Activated naive CD8-positive, alpha-beta T cell treated with anti-CD3 and anti-CD28 coated beads for 36 hours (primary cell): ENCODE measurements at regions not wholly inside any gene's neighbourhood (a gene's known extent, or its start where the extent isn't known, plus 50 kb on each side); places are given as distances from the start of the nearest gene placed in this dataset.

Experiments
- DNase-seq: peaks from one replicate; pipeline ENCODE4 v3.0.0; 2021
- H3K27ac Mint-ChIP-seq: one replicate; pipeline ENCODE4 v1.8.0; 2022; ENCODE audit warnings: mild to moderate bottlenecking, moderate library complexity, mixed read lengths
- H3K27me3 Mint-ChIP-seq: one replicate; pipeline ENCODE4 v1.8.0; 2022; ENCODE audit warnings: mild to moderate bottlenecking, mixed read lengths
- H3K36me3 Mint-ChIP-seq: one replicate; pipeline ENCODE4 v1.8.0; 2021; ENCODE audit warnings: mild to moderate bottlenecking, mixed read lengths
- H3K4me1 Mint-ChIP-seq: one replicate; pipeline ENCODE4 v1.8.0; 2021; ENCODE audit warnings: mixed read lengths
- H3K4me3 Mint-ChIP-seq: one replicate; pipeline ENCODE4 v1.8.0; 2022; ENCODE audit warnings: mild to moderate bottlenecking, moderate library complexity, mixed read lengths
- H3K9me3 Mint-ChIP-seq: one replicate; pipeline ENCODE4 v1.8.0; 2022; ENCODE audit warnings: mixed read lengths

DNA sequence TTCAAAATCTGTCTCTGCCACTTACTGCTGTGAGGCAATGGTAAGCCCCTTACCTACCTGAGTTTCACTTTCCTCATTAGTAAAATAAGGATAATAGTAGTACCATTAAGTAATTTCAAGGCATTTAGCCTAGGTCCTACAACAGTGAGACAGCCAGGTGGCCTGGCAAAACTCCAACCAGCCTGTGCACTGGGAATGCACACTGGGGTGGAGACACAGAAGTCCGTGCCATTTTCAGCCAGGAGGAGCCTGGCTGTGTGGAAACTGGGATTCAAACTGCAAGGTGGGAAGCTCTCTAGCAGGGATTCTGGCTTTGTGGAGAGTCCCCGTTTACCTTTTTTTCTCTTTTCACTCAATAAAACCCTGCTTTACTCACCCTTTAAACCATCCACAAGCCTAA is 630.4 kb downstream of the PRELID2 start:
- Mint-ChIP-seq H3K4me1 (no peaks in the 10 kb centered on the region), H3K27ac (no peak overlapping the region), H3K36me3 (no peaks in the 10 kb centered on the region), H3K4me3 (no peak overlapping the region), H3K9me3 (no peaks in the 10 kb centered on the region), H3K27me3 (no peaks in the 10 kb centered on the region)
- no peak for DNase-seq

DNA sequence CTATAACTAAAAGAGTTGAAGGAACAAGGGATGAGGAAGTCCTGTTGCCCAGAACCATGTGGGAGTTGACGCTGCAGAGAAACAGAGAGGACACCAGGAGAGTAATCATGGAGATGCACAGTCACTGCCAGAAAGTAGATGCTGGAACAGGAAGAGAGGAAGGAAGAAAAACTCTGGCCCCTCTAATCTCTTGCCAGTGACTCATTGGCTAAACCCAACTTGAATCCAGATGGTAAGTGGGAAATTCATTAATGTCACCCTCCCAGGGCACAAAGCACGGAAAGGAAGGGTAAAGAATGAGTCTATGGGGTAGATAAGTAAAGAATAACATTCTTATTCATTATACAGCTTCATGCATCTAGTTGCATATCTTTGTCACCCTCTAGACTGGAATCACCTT is 631.9 kb downstream of the PRELID2 start:
- Mint-ChIP-seq H3K36me3 (no peaks in the 10 kb centered on the region), H3K9me3 (no peaks in the 10 kb centered on the region), H3K4me1 (no peaks in the 10 kb centered on the region), H3K4me3 (no peak overlapping the region), H3K27ac (no peak overlapping the region), H3K27me3 (no peaks in the 10 kb centered on the region)
- DNase-seq: no peak

DNA sequence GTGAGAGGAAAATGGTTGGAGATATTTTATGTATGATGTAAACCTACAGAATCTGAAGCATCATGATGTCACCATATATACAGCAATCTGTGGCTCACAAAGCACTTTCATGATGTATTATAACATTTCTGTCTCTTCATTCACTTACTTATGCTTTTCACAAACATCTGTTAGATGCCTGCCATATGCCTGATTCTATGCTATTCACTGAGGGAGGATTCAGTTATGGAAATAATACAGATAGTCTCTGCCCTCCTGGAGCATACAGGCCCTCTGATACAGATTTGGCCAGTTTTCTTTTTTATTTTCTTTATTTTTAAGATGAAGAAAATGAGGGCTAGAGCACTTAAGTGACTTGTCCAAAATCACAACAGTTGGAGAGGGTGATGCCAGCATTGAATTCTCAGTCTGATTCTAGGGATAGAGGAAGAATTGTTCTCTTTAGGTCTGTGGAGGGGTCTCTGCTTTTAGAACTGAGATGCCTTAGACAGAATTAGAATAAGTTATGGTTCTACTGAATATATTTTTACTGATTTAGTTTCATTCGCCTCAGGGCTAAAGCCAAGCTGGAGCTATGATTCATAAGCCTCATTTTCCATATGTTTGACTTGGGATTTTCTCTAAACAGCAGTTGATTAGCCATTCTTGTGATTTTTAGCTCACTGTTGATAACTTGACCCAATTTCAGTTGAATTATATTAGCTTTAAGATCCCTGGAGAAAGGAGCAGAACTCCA is 636.4 kb downstream of the PRELID2 start:
- Mint-ChIP-seq H3K4me3 (no peak overlapping the region), H3K9me3 (no peaks in the 10 kb centered on the region), H3K4me1 (no peaks in the 10 kb centered on the region), H3K27ac (no peak overlapping the region), H3K36me3 (no peaks in the 10 kb centered on the region), H3K27me3 (no peaks in the 10 kb centered on the region)
- no peak for DNase-seq

DNA sequence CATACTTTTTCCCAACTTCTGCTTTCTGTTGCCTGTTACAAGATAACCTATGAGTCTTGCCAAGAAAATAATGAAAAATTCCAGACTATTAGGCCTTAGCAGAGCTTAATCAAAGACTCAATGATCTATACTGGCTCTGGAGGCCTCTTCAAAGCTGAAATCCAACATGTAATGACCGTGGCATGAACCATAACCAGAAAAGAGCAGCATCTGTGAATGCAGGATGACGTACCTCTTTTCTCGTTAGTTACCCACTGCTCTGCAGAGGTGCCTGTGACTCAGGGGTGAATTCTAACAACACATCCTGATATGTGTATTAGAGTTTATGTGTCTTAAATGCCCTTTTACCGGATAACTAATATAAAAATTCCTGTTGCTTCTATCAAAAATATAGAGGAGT is 645.4 kb downstream of the PRELID2 start:
- H3K27me3 Mint-ChIP-seq: no peaks in the 10 kb centered on the region
- DNase-seq: no peak
- H3K4me1 Mint-ChIP-seq: no peaks in the 10 kb centered on the region
- no peaks in the 10 kb centered on the region for H3K36me3 Mint-ChIP-seq
- H3K4me3 Mint-ChIP-seq: no peak overlapping the region
- H3K9me3 Mint-ChIP-seq: no peaks in the 10 kb centered on the region
- H3K27ac Mint-ChIP-seq: no peak overlapping the region

DNA sequence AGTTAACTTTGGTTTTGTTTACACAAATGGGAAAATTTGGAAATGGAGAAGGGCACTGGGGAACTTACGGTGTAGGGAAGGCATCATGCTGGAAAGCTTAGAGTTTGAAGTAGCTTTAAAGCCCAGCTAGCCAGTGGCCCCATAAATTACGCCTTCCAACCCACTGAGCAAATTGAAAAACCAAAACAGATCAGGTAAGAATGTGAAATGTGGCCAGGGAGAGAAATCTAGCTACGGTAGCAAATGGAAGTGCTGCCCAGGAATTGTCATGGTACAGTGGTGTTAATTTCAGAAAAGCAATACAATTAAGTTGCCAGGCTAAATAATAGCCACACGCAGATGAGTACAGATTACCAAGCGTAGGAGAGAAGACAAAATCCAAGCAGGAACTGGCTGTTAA is 654.8 kb downstream of the PRELID2 start:
- Mint-ChIP-seq H3K4me3 (no peak overlapping the region), H3K27me3 (no peaks in the 10 kb centered on the region), H3K9me3 (peaks cover 3% of the 10 kb centered on the region), H3K36me3 (no peaks in the 10 kb centered on the region), H3K4me1 (no peaks in the 10 kb centered on the region), H3K27ac (no peak overlapping the region)
- DNase-seq: no peak

DNA sequence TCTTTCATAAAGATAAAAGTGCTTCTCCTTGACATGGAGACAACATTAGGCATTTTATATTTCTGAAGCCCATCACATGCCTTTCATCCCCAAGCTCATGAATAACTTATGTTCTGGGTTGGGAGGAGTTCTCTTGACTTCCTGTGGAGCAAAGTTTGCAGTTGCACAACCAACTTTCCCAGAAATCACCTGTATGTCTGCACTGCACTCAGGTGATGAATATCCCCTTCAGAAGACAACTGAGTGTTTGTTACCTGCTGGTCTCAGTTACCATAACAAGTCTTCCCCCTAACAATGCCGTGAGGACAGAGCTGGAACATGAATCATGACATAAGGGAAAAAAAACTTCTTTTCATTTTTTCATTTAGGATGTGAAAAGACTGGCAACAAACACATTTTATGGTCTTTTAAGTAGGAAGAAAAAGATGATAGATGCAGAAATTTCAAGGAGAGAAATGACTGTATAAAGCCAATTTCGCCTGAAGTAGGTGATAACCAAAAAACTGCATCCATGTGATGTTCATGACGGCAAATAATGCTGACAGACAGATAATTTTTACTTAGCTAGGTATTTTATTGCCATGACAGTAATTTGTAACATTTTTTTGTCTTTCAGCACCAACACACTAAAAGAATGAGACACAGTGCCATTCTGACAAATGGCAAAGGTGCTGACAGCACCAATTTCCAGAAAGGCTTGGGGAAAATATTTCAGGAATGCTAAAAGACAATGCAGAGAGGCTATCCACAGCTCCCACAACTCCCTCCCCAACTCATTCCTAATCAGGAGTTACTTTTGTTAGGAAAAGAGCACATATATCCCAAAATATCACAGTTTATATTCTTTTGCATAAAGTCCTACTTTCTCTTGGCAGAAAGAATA is 656.3 kb downstream of the PRELID2 start:
- Mint-ChIP-seq H3K4me3 (no peak overlapping the region), H3K36me3 (no peaks in the 10 kb centered on the region), H3K27ac (no peak overlapping the region), H3K4me1 (no peaks in the 10 kb centered on the region), H3K9me3 (peaks cover 3% of the 10 kb centered on the region), H3K27me3 (no peaks in the 10 kb centered on the region)
- DNase-seq: no peak

DNA sequence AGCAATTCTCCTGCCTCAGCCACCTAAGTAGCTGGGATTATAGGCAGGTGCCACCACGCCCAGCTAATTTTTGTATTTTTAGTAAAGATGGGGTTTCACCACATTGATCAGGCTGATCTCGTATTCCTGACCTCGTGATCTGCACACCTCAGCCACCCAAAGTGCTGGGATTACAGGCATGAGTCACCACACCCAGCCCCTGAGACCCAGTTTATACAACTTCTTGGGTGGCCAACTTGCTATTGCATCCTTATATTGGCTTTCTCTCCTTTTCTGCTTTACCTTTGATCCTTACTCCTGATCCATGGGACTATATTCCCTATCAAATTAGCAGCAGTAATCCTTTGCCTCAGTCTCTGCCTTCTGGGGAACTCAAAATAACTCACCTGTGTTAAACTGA is 659.1 kb downstream of the PRELID2 start:
- no peaks in the 10 kb centered on the region for H3K27me3 Mint-ChIP-seq

DNA sequence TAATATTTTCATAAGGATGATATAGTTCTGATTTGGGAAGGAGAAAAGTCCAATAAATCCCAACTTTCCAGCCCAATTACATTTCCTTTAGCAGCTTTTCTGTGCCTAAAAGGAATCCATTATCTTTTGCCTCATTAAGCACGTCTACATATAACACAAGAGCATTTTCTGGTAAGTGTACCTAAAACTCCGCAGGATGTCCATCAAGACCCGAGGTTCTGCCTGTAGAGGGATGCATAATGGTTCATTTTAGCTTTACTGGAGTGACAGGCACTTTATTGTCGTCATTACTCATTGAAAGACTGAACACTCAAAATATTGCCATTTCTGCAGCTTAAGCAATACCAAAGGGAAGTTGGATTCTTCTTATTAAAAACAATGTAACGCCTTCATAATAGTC is 669.0 kb downstream of the PRELID2 start:
- no peak for DNase-seq
- Mint-ChIP-seq H3K9me3 (peaks cover 1% of the 10 kb centered on the region), H3K4me3 (no peak overlapping the region), H3K36me3 (no peaks in the 10 kb centered on the region), H3K4me1 (no peaks in the 10 kb centered on the region), H3K27ac (no peak overlapping the region), H3K27me3 (no peaks in the 10 kb centered on the region)

More for the DNA sequence above, 659.1 kb downstream of the PRELID2 start:
- no peaks in the 10 kb centered on the region for H3K4me1 Mint-ChIP-seq
- DNase-seq: no peak
- no peak overlapping the region for H3K4me3 Mint-ChIP-seq
- H3K27ac Mint-ChIP-seq: no peak overlapping the region
- H3K9me3 Mint-ChIP-seq: peaks cover 3% of the 10 kb centered on the region
- H3K36me3 Mint-ChIP-seq: no peaks in the 10 kb centered on the region

DNA sequence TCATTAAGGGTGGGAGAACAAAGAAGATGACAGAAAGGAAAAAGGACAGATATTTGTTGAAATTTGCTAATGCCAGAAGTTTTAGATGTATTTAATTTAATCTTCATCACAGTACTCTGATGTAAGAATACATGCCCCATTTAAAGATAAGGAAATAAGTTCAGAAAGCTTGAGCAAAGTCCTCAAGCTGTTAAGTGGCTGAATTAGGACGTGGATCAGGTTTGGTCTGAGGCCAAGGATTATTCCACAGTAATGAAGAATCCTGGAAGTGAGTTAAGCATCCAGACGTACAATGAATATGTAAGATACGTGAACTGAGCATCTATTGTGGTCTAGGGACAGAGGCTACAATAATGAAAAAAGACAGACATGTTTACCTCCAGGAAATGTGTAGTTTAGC is 671.3 kb downstream of the PRELID2 start:
- no peak for DNase-seq
- Mint-ChIP-seq H3K36me3 (no peaks in the 10 kb centered on the region), H3K27me3 (no peaks in the 10 kb centered on the region), H3K27ac (no peak overlapping the region), H3K4me3 (no peak overlapping the region), H3K9me3 (peaks cover 1% of the 10 kb centered on the region), H3K4me1 (no peaks in the 10 kb centered on the region)

DNA sequence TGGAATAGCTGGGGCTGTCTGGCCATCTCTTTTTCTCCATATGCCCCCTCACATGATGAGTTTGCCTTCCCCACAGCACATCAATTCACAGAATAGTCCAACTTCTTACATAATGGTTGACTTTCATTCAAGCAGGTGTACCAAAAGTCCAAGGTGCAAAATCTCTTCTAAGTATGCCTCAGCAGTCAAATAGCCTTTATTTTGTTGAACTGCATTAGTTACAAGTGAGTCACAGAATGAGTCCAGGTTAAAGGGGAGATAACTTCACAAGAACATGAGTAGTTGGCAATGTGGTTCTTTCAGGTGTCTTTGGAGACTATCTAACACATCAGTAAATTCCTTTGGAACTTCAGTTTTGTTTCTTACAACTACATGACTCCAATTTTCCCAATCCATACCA is 672.5 kb downstream of the PRELID2 start:
- Mint-ChIP-seq H3K4me1 (no peaks in the 10 kb centered on the region), H3K27me3 (no peaks in the 10 kb centered on the region), H3K9me3 (peaks cover 1% of the 10 kb centered on the region), H3K4me3 (no peak overlapping the region), H3K27ac (no peak overlapping the region), H3K36me3 (no peaks in the 10 kb centered on the region)
- no peak for DNase-seq

DNA sequence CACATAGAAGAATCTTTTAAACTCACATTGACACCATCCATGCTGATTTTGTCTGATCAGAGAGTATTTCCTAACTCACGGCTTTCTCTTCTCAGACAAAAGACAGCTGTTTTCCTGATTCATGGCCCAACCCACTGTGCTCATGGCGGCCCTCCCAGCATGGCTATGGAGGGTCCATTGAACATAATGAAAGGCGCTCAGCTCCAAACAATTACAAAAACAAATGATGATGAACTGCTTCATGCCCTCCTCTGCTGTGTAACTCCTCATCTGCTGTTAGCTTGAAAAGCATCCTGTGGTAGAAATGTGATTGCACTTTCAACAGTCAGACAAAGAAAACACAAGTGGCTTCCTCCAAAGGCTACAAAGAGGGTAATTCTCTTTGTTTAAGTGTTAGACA is 673.8 kb downstream of the PRELID2 start:
- H3K9me3 Mint-ChIP-seq: peaks cover 1% of the 10 kb centered on the region
- DNase-seq: no peak
- no peak overlapping the region for H3K4me3 Mint-ChIP-seq
- no peaks in the 10 kb centered on the region for H3K36me3 Mint-ChIP-seq
- no peaks in the 10 kb centered on the region for H3K4me1 Mint-ChIP-seq
- H3K27ac Mint-ChIP-seq: no peak overlapping the region
- no peaks in the 10 kb centered on the region for H3K27me3 Mint-ChIP-seq

DNA sequence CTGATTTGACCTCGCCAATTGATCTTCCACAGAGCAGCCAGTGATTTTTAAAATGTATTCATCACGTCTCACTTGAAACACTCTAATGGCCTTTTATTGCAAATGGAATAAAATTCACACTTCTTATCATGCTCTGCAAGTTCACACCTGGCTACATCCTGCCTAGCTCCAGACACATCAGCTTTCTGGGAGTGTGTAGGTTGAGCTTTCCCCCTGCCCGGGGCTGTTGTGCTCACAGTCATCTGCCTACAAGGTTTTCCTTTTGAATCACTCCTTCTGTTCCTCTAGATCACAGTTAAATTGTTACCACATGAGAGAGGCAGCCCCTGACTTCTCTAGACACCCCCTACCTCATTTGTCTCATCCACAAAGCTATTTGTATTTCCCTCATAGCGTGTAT is 674.5 kb downstream of the PRELID2 start:
- no peak for DNase-seq
- peaks cover 1% of the 10 kb centered on the region for H3K9me3 Mint-ChIP-seq
- H3K4me3 Mint-ChIP-seq: no peak overlapping the region
- no peak overlapping the region for H3K27ac Mint-ChIP-seq
- H3K36me3 Mint-ChIP-seq: no peaks in the 10 kb centered on the region
- H3K27me3 Mint-ChIP-seq: no peaks in the 10 kb centered on the region
- H3K4me1 Mint-ChIP-seq: no peaks in the 10 kb centered on the region

DNA sequence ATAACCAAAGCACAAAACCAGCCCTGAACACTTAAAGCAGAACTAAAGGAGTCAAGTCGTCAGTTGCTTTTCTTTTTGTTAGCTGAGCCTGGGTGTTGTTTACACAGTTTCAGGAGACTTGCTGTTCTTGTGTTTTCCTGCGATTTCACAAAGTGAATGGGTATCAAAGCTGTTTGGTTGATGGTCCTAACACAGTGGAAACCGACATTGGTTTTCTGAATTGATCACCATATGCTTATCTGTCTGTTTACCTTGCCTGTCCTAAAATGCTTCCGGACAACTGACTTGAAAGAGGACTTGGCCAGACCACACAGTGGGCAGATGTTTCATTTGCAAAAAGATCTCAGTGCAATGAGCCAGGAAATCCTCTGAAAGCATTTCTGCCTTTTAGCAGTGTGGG is 676.4 kb downstream of the PRELID2 start:
- Mint-ChIP-seq H3K4me1 (no peaks in the 10 kb centered on the region), H3K36me3 (no peaks in the 10 kb centered on the region), H3K4me3 (no peak overlapping the region), H3K9me3 (peaks cover 1% of the 10 kb centered on the region), H3K27ac (no peak overlapping the region), H3K27me3 (no peaks in the 10 kb centered on the region)
- no peak for DNase-seq

DNA sequence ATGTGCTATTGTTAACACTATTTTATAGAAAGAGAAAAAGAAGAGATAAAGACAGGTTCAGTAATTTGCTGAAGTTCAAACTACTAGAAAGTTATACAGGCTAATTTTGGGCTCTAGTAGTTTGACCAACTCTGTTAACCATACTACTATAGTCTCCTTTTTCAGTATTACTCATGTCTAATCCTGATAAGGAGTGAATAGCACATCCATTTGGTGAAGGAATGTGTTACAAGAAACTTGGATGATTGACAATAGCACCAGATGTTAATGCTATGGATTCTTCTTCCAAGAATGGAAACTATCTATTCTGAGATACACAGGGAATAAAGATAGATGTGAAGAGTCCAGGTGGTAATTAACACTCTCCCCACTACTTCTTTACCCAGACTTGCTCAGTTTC is 677.3 kb downstream of the PRELID2 start:
- Mint-ChIP-seq H3K9me3 (peaks cover 1% of the 10 kb centered on the region), H3K4me1 (no peaks in the 10 kb centered on the region), H3K27me3 (no peaks in the 10 kb centered on the region), H3K4me3 (no peak overlapping the region), H3K36me3 (no peaks in the 10 kb centered on the region), H3K27ac (no peak overlapping the region)
- DNase-seq: no peak

DNA sequence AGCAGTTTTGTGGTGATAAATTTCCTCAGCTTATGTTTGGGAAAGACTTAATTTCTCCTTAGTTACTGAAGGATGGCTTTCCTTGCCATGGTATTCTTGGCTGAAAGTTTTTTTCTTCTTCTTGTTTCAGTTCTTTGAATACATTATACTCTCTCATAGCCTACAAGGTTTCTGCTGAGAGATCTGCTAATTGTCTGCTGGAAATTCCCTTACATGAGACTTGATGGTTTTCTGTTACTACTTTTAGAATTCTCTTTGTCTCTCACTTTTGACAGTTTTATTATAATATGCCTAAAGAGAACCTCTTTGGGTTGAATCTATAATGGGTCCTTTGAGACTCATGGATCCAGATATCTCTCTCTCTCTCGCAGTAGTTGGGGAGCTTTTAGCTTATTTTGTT is 693.6 kb downstream of the PRELID2 start:
- Mint-ChIP-seq H3K27ac (no peak overlapping the region), H3K4me1 (no peaks in the 10 kb centered on the region), H3K36me3 (no peaks in the 10 kb centered on the region), H3K27me3 (no peaks in the 10 kb centered on the region), H3K4me3 (no peak overlapping the region), H3K9me3 (peaks cover 4% of the 10 kb centered on the region)
- DNase-seq: no peak

DNA sequence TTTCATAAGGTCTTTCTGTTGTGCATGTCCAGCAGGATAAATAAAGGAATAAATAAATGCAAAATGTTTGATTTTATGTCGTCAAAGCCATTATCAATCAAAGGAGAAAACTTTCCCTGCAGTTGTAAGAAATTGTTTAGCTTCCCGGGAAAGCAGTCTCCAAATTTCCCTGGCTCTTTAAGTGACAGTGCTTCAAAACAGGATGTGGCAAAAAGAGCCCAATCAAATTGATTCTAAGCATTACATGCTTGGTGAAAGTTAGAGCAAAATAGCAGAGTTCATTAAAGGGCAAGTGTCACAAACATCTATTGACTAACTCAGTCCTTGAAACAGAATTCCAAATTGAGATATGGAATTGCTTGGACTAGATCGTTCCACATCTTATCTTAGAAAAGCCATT is 704.1 kb downstream of the PRELID2 start:
- no peaks in the 10 kb centered on the region for H3K4me1 Mint-ChIP-seq
- H3K27me3 Mint-ChIP-seq: no peaks in the 10 kb centered on the region
- no peak for DNase-seq
- no peaks in the 10 kb centered on the region for H3K9me3 Mint-ChIP-seq
- H3K36me3 Mint-ChIP-seq: no peaks in the 10 kb centered on the region
- H3K4me3 Mint-ChIP-seq: no peak overlapping the region
- no peak overlapping the region for H3K27ac Mint-ChIP-seq
